ENCODE measurements at regions not wholly inside any gene's neighbourhood (a gene's known extent, or its start where the extent isn't known, plus 50 kb on each side); places are given as distances from the start of the nearest gene placed in this dataset.
"Not testable (repeated sequence)": the region's sequence is repeated elsewhere in the genome, so short reads cannot be mapped to it uniquely, and the experiment has no call there.

- no peaks in the 10 kb centered on the region for H3K4me1 ChIP-seq
- intact Hi-C loops (cut with DNase I), result loop anchor here in 1 of 2 donors (10.0 kb wide), 1 partner anchor 64 kb away; no protein-coding TSS in a partner anchor
Measured at GRCh38 chr18:2148823-2149222, 422.5 kb downstream of the METTL4 start.

GRCh38 chr18:2150566-2150965 lies 420.7 kb downstream of the METTL4 start:
- TF ChIP-seq CTCF (IDR thresholded peaks at IDR 0.05), result no peak

More at GRCh38 chr18:2148823-2149222, 422.5 kb downstream of the METTL4 start:
- H3K36me3 ChIP-seq (ENCODE audit: insufficient read depth in 1 of 2, low read depth in 1 of 2), result no peaks in the 10 kb centered on the region
- no peaks in the 10 kb centered on the region for H3K9me3 ChIP-seq
- DNase-seq (no peak), ATAC-seq (peak in 2 of 4 donors; percentile 28 to 56)
- H3K4me3 ChIP-seq, result no peak overlapping the region
- TF ChIP-seq CTCF (IDR thresholded peaks at IDR 0.05), result no peak
- no peaks in the 10 kb centered on the region for H3K27me3 ChIP-seq (ENCODE audit: insufficient read depth in 3 of 3, low read length in 2 of 3)
- 65 to 68% (median 68%) methylated on average over 4 of the region's 4 CpGs for WGBS, 3 donors
- no peak overlapping the region for H3K27ac ChIP-seq

GRCh38 chr18:2154278-2154677 lies 417.0 kb downstream of the METTL4 start:
- ATAC-seq (no peak), DNase-seq (no peak)
- H3K27me3 ChIP-seq (ENCODE audit: insufficient read depth in 3 of 3, low read length in 2 of 3), result no peaks in the 10 kb centered on the region
- no peaks in the 10 kb centered on the region for H3K36me3 ChIP-seq (ENCODE audit: insufficient read depth in 1 of 2, low read depth in 1 of 2)
- H3K9me3 ChIP-seq, result no peaks in the 10 kb centered on the region
- H3K27ac ChIP-seq, result no peak overlapping the region
- no peak for TF ChIP-seq CTCF (IDR thresholded peaks at IDR 0.05)
- H3K4me3 ChIP-seq, result no peak overlapping the region
- intact Hi-C loops (cut with DNase I), result loop anchor here in 1 of 2 donors (10.0 kb wide), 1 partner anchor 61 kb away; no protein-coding TSS in a partner anchor
- WGBS, 3 donors, result 56 to 63% (median 61%) methylated on average over 1 of the region's 1 CpG
- no peaks in the 10 kb centered on the region for H3K4me1 ChIP-seq

More at GRCh38 chr18:2150566-2150965, 420.7 kb downstream of the METTL4 start:
- no peaks in the 10 kb centered on the region for H3K36me3 ChIP-seq (ENCODE audit: insufficient read depth in 1 of 2, low read depth in 1 of 2)
- intact Hi-C loops (cut with DNase I), result loop anchor here in 1 of 2 donors (10.0 kb wide), 1 partner anchor 64 kb away; no protein-coding TSS in a partner anchor
- H3K27me3 ChIP-seq (ENCODE audit: insufficient read depth in 3 of 3, low read length in 2 of 3), result no peaks in the 10 kb centered on the region
- DNase-seq (no peak), ATAC-seq (no peak)
- WGBS, 3 donors, result 73 to 86% (median 81%) methylated on average over 1 of the region's 1 CpG
- H3K9me3 ChIP-seq, result no peaks in the 10 kb centered on the region
- no peak overlapping the region for H3K4me3 ChIP-seq
- H3K27ac ChIP-seq, result no peak overlapping the region
- H3K4me1 ChIP-seq, result no peaks in the 10 kb centered on the region

- Histone ChIP-seq H3K9me3 (no peaks in the 10 kb centered on the region), H3K27ac (no peak overlapping the region), H3K4me3 (no peak overlapping the region), H3K36me3 (ENCODE audit: insufficient read depth in 1 of 2, low read depth in 1 of 2) (no peaks in the 10 kb centered on the region), H3K27me3 (ENCODE audit: insufficient read depth in 3 of 3, low read length in 2 of 3) (no peaks in the 10 kb centered on the region), H3K4me1 (no peaks in the 10 kb centered on the region)
- DNase-seq (no peak), ATAC-seq (no peak)
- 57 to 60% (median 60%) methylated on average over 7 of the region's 7 CpGs for WGBS, 3 donors
- intact Hi-C loops (cut with DNase I), result no loop called here
- no peak for TF ChIP-seq CTCF (IDR thresholded peaks at IDR 0.05)
Measured at GRCh38 chr18:2164644-2165550, 406.4 kb downstream of the METTL4 start.

GRCh38 chr18:2166876-2167275 lies 404.4 kb downstream of the METTL4 start:
- intact Hi-C loops (cut with DNase I); H3K4me3 ChIP-seq; H3K36me3 ChIP-seq (ENCODE audit: insufficient read depth in 1 of 2, low read depth in 1 of 2); H3K4me1 ChIP-seq; DNase-seq; ATAC-seq; H3K27ac ChIP-seq; H3K9me3 ChIP-seq; H3K27me3 ChIP-seq (ENCODE audit: insufficient read depth in 3 of 3, low read length in 2 of 3): not testable (repeated sequence)
- 77 to 80% (median 78%) methylated on average over 9 of the region's 9 CpGs for WGBS, 3 donors
